ENCODE measurements at regions not wholly inside any gene's neighbourhood (a gene's known extent, or its start where the extent isn't known, plus 50 kb on each side); places are given as distances from the start of the nearest gene placed in this dataset.

DNA sequence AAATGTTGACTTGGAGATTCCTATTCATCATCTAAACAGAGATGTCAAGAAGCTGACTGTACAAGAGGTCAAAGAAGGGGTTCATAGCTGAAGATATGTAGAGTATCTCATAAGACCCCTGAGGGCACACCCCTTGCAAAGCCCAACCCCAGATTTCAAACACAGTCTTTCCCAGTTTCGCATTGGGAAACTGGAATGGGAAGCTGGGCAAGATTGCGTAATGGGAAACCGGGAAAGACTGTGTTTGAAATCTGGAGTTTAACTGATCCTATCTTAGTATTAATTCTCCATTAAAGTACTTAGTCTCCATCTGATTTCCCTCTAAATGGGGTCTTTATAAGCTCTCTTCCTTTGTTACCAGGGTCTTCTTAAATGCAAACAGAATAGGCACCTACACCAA, 99.5 kb downstream of the FAM76B start:
- DNase-seq (ENCODE audit: low read depth) = no peak

DNA sequence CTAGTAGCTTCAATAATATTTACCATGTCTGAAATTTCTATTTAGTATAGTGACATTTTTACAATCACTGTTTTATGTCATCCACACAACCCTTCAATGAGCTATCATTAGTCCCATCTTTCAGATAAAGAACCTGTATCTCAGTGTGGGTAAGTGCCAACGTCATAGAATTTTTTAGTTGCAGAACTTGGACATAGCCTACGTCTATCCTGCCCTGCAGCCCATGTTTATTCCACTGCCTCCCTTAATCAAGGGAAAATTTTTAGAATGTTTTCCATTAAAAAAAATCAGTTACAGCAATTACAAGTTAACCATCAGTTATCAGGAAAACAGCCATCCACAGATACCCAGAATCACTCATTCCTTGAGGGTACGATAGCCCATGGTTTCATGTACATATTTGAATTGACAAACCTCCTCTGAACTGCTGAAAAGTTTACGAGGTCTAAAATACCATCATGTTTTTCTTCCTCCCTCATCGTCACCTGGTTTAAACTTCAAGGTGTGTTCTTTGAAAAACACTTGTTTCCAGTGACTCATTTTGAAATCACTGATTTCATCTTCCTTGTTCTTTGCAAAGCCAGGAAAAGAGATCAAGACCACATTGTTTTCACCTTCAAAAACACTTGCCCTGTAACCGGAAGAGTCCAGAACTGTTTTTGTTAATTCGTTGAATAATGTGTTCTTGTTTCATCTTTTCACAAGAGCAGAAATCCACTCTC, 100.9 kb downstream of the FAM76B start:
- no peak for DNase-seq (ENCODE audit: low read depth)

DNA sequence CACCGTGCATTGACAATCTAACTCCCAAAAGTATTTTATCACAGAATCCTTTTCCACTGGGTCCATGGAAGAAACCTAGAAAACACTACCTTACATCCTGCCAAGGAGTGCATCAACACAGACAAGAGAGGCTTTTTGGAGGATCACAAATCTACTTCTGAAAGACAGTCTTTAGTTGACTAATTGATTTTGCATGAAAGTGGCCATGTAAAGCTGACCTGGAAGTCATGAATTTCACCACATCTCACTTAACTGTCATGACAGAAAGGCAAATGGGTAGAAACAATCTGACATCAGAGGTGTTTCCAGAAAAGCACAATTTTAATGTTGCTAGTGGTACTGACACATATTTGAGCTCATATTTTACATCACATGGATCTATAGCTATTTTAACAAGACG, 101.6 kb downstream of the FAM76B start:
- DNase-seq (ENCODE audit: low read depth) = no peak

DNA sequence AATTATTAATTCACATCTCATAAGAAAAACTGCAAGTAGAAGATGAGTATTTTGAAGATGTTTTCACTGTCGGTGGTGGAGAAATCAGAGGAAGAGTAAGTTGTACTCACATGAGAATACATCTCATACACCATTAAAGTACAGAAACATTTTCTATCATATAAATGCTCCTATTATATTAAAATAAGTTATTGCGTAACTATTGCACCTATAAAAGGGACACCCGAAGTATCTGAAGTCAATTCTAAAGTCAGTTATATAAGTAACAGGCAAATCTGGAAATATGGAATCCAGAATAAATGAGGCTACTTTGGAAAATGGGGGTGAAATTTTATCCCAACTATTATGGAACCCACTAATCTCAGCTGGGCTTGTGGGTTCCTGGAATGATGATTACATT, 103.3 kb downstream of the FAM76B start:
- no peak for DNase-seq (ENCODE audit: low read depth)

DNA sequence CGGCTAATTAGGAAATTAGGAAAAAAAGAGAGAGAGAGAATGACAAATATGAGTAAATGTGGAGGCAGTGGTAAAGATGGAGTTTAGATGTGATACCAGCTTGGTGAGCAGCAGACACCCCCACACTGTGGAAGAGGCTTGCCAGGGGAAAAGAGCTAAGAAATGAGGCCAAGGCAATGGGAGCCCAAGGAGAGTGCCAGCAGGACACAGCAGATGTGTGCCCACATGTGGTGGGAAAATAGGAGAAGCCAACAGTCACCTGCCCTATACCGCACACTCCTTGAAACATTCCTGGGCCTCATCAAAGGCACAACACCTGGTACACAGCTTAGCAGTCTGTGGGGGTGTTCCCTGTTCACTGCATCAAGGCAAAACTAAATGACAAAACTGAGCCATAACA, 104.9 kb downstream of the FAM76B start:
- no peak for DNase-seq (ENCODE audit: low read depth)

DNA sequence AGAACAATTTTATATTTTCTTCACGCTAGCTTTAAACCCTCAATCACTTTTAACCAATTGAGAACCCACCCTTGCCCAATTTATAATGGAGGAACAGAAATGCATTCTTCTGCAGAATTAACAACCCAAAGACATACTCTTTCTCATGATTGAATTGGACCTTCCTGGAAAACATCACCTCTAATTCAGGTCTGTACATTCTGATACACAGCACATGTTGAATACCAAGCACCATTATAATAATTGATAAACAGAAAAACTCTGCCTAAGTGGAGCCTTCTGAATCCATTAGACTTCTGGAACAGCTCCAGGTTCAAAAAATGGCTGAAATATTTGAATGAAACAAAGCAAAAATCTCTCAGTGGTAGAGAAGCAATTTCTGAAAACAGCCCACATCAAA, 105.4 kb downstream of the FAM76B start:
- DNase-seq (ENCODE audit: low read depth) = no peak

DNA sequence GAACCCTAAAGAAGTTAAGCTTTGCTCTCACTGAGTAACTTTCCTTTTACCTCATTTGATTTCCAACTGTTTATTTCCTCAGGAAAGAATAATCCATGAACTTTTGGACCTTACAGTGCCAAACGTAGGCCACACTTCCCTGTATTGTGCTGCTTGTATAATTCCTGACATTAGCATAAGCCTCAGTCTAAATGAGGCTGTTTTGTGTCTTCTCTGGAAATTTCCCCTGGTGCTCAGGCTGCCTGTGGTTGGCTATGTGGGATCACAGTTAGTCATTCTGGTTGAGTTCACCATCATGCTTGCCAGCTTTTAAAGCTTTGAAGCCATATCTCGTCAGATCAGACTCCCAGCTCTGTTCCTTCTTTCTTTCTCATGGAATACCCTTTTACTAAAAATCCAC, 107.0 kb downstream of the FAM76B start:
- DNase-seq (ENCODE audit: low read depth) = no peak

DNA sequence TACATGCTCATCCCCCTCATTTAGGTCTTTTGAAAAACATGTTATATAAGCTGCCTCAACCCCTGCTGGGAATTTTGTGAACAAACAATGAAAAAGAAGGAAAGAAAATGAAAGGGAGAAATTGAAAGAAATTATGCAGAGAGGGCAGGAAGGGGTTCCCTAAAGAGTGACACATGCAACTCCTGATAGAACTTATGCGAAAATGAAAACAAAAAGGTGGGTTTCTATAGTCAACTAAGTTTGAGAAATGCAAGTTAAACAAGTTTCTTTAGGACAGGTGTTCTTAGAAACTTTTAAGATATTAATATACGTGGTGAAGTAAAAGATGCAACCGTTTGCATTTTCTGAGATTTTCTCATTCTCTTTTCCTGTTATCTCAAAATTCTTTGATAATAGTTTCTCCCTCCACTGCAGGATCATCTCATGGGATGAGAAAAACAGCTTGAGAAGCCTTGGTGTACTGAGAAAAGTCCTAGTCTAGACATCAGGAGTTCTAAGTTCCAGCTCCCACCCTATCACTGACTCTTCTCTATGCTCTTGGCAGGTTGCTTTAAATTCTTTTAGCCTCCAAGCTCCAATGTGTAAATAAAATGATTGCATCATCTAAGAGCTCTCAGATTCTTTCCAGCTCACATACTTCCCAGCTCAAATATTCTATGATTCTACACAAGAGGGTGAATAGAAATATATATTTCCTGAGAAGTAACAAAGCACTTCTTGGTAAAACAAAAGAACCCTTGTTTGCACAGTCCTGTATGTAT, 109.2 kb downstream of the FAM76B start:
- no peak for DNase-seq (ENCODE audit: low read depth)

DNA sequence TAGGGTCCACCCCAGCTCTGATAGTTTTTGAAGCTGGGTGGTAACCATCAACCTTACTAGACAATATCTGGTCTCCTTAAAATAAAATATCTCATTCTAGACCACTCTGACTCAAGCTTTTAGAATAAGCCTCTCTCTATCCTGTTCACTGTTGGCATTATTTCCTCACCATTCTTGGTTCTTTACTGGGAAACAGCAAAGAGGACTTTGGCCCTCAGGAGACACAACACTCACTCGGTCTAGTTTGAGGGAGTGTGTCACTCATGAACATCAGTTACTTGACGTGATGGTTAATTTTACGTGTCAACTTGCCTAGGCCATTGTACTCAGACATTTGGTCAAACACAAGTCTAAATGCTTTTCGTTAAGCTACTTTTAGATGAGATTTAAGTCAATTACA, 110.6 kb downstream of the FAM76B start:
- no peak for DNase-seq (ENCODE audit: low read depth)

DNA sequence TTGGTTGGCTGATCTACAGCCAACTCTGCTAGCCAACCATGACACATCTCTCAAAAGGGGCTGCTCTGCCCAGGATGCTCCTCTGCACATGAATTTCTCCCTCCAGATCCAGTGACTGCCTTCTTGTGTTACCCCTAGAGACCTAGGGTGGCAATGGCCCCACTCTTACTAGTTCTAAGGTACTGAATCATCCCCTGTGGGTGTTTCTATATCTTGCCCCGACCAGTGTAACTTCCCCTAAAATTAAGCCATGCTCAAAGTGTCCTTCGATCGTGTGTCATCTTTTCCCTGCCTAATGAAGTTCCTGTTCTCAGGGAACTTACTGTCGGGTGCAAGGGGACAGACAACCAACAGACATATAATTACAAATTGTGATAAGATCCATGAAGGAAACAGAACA, 113.3 kb downstream of the FAM76B start:
- DNase-seq (ENCODE audit: low read depth) = no peak

DNA sequence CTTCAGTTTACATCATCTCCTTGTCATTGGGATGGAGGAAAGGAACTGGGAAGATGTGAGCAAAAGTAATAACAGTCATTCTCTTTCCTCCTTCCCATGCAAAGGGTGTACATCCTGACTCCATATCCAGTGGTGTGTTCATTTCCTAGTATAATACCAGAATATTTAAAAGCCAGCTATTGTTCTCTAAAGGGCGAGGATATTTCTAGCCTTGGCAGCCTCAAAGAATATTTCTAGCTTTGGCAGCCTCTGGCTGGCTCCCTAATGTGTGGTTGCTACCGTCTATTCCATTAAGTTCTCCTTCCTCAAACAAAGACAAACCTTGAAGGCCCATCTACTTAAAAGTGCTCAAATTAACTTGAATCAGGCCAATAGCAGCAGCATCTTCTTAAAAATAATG, 114.0 kb downstream of the FAM76B start:
- DNase-seq (ENCODE audit: low read depth) = no peak

DNA sequence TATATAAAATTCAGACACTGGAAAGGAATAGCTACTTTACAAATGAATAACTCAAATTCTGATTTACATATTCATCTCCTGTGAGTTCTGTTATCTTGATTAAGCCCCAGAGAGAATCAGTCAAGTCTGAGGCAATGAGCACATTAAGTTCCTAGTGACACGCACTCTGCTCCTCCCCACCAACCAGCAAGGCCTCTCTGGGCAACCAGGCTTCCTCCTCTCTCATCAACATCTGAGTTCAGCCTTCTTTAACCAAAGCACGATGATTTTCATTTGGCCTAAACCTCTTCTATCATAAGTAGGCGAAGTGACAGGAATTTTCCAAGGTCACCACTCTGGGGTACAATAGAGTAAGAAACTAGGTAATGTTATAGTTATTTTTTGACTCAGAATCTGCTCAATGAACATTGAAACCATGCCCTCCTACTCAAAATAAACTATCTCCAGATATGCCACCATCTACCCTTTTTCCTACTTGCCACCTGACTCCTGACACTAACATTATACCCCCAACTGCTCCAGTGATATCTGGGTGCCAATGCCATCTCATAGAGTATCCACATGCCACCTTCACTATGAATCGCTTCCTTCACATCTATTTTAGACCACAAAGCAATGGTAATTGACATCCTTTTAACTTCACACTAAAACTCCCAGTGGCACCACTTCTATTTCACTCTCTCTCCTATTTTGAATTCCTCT, 114.8 kb downstream of the FAM76B start:
- DNase-seq (ENCODE audit: low read depth) = no peak

DNA sequence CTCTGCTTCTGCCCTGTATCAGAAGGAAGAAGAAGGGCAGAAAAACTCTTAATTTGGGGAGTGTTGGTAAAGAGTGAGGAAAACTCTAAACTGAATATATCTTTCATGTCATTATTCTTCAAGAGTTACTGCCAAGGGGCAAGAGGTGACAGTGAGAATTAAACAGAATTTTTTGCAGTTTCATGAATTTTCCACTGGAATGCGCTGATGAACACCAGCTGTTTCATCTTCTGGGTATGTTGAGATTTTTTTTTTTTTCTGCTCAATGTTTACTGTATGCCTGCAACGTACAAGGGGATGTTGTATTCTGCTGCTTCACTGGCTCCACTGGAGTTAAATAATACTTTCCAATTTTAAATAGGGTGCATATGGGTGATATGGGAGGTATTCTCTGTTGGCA, 117.8 kb downstream of the FAM76B start:
- no peak for DNase-seq (ENCODE audit: low read depth)

DNA sequence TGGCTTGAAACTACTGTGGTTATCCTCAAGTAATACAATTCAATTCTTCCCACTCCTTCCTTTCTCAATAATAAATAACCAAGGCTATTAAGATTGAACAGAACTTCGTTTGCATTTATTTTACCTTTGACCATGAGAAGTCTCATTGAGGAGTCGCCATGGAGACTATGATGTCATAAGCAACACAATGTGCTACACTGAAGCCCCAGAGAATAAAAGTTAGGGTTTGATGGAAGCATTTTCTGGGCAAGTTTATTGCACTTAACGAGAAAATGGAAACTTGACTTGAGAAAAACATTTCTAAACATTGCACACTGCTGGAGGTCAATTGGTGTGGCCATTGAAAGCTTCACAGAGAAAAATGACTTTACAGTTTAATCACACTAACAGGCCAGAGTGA, 121.5 kb downstream of the FAM76B start:
- no peak for DNase-seq (ENCODE audit: low read depth)

DNA sequence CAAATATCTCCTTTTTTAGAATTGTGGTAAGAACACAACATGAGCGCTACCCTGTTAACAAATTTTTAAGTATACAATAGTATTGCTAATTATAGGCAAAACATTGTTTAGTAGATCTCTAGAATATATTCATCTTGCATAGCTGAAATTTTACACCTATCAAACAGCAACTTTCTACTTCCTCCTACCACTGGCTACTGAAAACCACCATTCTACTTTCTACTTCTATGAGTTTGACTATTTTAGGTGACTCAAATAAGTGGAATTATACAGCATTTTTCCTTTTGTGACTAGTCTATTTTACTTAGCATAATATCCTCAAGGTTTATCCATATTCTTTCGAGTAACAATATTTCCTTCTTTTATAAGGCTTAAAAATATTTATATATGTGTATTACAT, 128.4 kb downstream of the FAM76B start:
- no peak for DNase-seq (ENCODE audit: low read depth)

DNA sequence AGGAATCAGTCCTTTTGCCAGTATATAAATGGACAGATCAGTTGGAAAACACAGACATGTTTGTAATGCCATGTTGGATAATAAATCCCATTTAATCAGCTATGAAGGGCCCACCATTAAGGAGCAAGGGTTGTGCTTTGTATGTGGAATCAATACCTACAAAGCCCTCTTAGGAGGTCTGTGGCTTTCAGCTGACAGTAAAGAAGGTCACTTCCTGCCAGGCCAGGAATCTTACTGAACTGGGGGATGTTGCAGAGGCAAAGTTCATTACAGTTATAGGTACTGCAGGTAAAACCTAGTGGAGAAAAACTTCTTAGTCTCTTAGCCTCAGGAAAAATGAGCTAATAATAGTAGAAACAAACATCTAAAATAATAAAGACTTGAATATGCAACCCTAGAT, 129.5 kb downstream of the FAM76B start:
- no peak for DNase-seq (ENCODE audit: low read depth)

DNA sequence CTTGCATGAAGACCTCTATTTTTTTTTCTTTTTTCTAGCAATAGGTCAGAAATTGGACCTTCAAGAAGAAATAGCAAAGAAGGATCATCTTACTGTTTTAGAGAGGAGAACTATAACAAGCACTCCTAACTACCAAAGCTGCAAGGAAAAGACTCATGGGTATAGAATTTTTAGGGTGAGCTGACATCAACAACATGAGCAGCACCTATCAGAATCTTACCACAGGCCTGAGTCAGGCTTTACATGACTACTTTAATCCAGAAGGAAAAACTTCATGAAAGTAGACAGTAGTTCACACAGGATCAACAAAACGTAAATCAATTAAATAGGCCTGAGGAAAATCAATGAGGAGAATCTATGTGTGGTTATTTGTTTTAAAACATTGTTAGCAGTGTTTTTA, 130.5 kb downstream of the FAM76B start:
- no peak for DNase-seq (ENCODE audit: low read depth)

DNA sequence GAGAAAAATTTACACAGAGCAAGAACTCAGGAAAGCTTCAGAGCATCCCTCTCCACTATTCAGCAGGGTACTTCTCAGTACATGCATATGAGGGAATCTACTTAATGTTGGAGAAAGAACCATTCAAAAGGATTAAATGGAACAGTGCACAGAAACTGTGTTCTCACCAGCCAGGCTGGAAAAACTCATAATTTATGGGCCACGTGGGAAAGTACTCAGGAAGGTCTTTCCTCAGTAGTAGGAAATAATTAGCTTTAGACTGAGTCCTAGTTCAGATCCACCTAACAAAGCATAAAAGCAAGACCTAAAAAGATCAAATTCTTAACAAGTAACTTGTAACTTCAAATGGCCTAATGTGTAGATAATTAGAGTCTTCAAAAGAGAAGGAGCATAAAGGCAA, 134.0 kb downstream of the FAM76B start:
- DNase-seq (ENCODE audit: low read depth) = no peak

DNA sequence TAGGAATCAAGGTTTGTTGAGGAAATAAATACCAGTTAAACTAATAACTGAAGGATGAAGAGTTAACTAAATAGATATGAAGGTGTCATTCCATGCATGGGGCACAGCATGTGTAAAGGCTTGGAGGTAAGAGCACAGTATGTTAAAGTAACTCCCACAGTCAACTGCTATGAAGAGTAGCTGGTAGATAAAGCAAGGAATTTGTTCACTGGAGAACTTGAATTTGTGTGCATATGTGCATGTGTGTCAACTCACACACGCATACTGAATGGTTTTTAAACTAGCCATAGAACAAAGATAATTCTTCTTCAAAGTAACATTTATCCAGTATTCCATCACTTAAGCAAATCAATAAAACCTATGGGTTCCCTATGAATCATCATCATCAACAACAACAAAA, 135.9 kb downstream of the FAM76B start:
- DNase-seq (ENCODE audit: low read depth) = no peak

DNA sequence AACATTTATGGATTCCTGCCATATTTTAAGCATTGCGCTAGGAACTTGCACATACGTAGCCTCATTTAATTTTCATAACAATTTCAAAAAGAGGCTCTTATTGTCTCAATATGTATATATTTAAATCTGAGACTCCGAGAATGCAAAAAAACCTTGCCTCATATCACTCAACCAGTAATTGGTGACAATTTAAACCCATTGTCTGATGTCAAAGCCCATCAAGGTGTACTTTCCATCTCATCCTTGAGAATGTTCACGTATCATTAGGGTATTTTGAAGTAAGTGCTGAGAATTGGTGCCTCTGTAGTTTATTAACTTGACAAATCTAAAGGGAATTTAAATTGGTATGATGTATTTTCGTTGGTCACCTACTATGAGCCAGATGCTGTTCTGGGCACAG, 136.5 kb downstream of the FAM76B start:
- DNase-seq (ENCODE audit: low read depth) = no peak

DNA sequence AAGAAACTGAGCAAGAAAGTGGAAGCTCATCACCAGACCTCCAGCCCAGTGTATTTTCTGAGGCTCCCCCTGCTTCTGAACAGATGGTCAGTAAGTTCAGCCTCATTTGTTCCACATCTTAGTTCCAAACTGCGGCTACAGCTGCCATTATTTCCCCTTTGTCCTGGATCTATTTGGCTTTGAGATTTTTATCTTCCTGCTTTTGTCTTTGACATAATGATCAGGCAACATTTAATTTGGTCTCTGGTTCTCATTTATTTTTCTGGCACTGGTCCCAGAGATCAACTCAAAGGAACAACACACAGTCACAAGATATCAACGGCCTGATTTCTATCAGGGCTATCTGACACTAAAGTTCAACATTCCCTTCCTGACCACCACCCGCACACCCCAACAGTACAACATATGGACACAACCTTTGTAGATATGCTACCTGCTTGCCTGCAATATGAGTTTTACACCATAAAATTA, 137.5 kb downstream of the FAM76B start:
- no peak for DNase-seq (ENCODE audit: low read depth)

DNA sequence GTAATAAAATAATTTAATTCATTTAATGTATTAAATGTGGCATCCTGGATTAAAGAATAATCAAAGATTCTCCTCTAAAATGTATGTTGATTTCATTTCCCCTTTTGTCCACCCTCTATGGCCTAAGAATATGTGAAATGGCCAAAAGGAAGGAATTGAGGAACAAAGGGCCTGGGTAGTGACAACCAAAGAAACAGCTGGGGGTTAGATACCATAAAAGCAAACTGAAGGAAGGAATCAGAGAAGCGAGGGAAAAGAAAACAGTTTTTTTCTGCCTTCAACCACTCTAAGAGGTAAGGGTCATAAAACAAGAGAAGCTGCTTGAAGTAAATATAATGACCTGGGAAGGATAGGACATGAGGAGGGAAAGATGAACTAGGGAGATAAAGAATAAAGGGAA, 139.3 kb downstream of the FAM76B start:
- DNase-seq (ENCODE audit: low read depth) = no peak

DNA sequence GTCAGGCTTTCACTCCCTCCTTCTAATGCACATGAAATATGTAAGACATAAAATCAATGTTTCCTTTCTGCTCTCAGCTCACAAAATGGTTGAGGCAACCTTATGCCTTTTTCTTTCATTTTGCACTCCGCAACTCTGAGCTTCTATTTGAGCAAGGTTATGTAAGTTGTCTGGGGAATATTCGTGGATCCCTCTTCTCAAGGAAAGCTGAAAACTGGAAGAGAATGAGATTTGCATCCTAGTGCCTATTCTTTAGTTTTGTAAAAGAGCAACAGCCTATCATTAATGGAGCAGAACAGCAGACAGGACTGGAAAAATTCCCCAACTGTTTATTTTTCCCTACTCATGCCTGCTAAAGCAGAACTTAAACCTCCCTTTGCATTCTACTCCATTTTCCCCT, 141.7 kb downstream of the FAM76B start:
- no peak for DNase-seq (ENCODE audit: low read depth)

Data from stimulated activated CD8-positive, alpha-beta memory T cell treated with anti-CD3 and anti-CD28 coated beads, Interleukin-7, amount 100 ng/mL, for 24 hours (primary cell).